Skeletal muscle satellite cell (primary cell): ENCODE measurements at regions not wholly inside any gene's neighbourhood (a gene's known extent, or its start where the extent isn't known, plus 50 kb on each side); places are given as distances from the start of the nearest gene placed in this dataset.

Source experiments
- H3K27me3 ChIP-seq: 2 replicates; pipeline ENCODE4 v1.7.0; 2013; ENCODE audit warnings: low read length; ENCODE audit not compliant: control insufficient read depth, insufficient read depth
- H3K36me3 ChIP-seq: 2 replicates; pipeline ENCODE4 v1.7.0; 2013; ENCODE audit warnings: mild to moderate bottlenecking, control low read depth, low read length; ENCODE audit not compliant: insufficient read depth
- H3K4me1 ChIP-seq: 2 replicates; pipeline ENCODE4 v1.7.0; 2013; ENCODE audit warnings: low read length; ENCODE audit not compliant: control insufficient read depth, insufficient read depth
- H3K4me2 ChIP-seq: 2 replicates; pipeline ENCODE4 v1.7.0; 2013; ENCODE audit warnings: mild to moderate bottlenecking, low read length
- H3K4me3 ChIP-seq: 2 replicates; pipeline ENCODE4 v1.7.0; 2013; ENCODE audit warnings: low read length
- H3K9ac ChIP-seq: 2 replicates; pipeline ENCODE4 v1.7.0; 2013; ENCODE audit warnings: mild to moderate bottlenecking, low read depth, low read length, moderate library complexity
- H3K9me3 ChIP-seq: replicated peaks from 2 replicates; pipeline ENCODE4 v1.7.0; 2013; ENCODE audit warnings: mild to moderate bottlenecking, control low read depth, low read length

GRCh38 chr21:16342932-16343331 lies 613.1 kb downstream of the USP25 start:
- Histone ChIP-seq H3K4me1 (no peaks in the 10 kb centered on the region), H3K27me3 (no peaks in the 10 kb centered on the region), H3K4me2 (no peak overlapping the region), H3K4me3 (no peak overlapping the region), H3K9me3 (no peaks in the 10 kb centered on the region), H3K36me3 (no peaks in the 10 kb centered on the region), H3K9ac (no peak overlapping the region)

- Histone ChIP-seq H3K4me2 (no peak overlapping the region), H3K9ac (no peak overlapping the region), H3K9me3 (no peaks in the 10 kb centered on the region), H3K36me3 (no peaks in the 10 kb centered on the region), H3K4me3 (no peak overlapping the region), H3K4me1 (no peaks in the 10 kb centered on the region), H3K27me3 (no peaks in the 10 kb centered on the region)
Measured at GRCh38 chr21:16343776-16344175, 614.0 kb downstream of the USP25 start.

GRCh38 chr21:16345757-16346156 lies 616.0 kb downstream of the USP25 start:
- no peaks in the 10 kb centered on the region for H3K36me3 ChIP-seq
- no peak overlapping the region for H3K4me2 ChIP-seq
- no peaks in the 10 kb centered on the region for H3K9me3 ChIP-seq
- no peak overlapping the region for H3K4me3 ChIP-seq
- no peaks in the 10 kb centered on the region for H3K4me1 ChIP-seq
- H3K9ac ChIP-seq: no peak overlapping the region
- H3K27me3 ChIP-seq: no peaks in the 10 kb centered on the region

GRCh38 chr21:16347223-16347622 lies 617.4 kb downstream of the USP25 start:
- no peak overlapping the region for H3K9ac ChIP-seq
- no peaks in the 10 kb centered on the region for H3K4me1 ChIP-seq
- no peak overlapping the region for H3K4me3 ChIP-seq
- H3K4me2 ChIP-seq: no peak overlapping the region
- no peaks in the 10 kb centered on the region for H3K9me3 ChIP-seq
- no peaks in the 10 kb centered on the region for H3K36me3 ChIP-seq
- H3K27me3 ChIP-seq: no peaks in the 10 kb centered on the region

- H3K9me3 ChIP-seq: no peaks in the 10 kb centered on the region
- no peaks in the 10 kb centered on the region for H3K36me3 ChIP-seq
- H3K4me3 ChIP-seq: no peak overlapping the region
- H3K27me3 ChIP-seq: no peaks in the 10 kb centered on the region
- H3K9ac ChIP-seq: no peak overlapping the region
- no peaks in the 10 kb centered on the region for H3K4me1 ChIP-seq
- H3K4me2 ChIP-seq: no peak overlapping the region
Measured at GRCh38 chr21:16353764-16354163, 624.0 kb downstream of the USP25 start.

GRCh38 chr21:16357994-16358393 lies 628.2 kb downstream of the USP25 start:
- no peak overlapping the region for H3K9ac ChIP-seq
- no peaks in the 10 kb centered on the region for H3K4me1 ChIP-seq
- H3K36me3 ChIP-seq: no peaks in the 10 kb centered on the region
- no peak overlapping the region for H3K4me3 ChIP-seq
- no peaks in the 10 kb centered on the region for H3K27me3 ChIP-seq
- H3K4me2 ChIP-seq: no peak overlapping the region
- H3K9me3 ChIP-seq: no peaks in the 10 kb centered on the region

GRCh38 chr21:16358784-16359183 lies 629.0 kb downstream of the USP25 start:
- Histone ChIP-seq H3K9ac (no peak overlapping the region), H3K27me3 (no peaks in the 10 kb centered on the region), H3K4me3 (no peak overlapping the region), H3K4me1 (no peaks in the 10 kb centered on the region), H3K36me3 (no peaks in the 10 kb centered on the region), H3K4me2 (no peak overlapping the region), H3K9me3 (no peaks in the 10 kb centered on the region)

GRCh38 chr21:16363100-16363499 lies 633.3 kb downstream of the USP25 start:
- H3K9me3 ChIP-seq: no peaks in the 10 kb centered on the region

GRCh38 chr21:16363518-16363917 lies 633.7 kb downstream of the USP25 start:
- no peak overlapping the region for H3K9ac ChIP-seq
- no peak overlapping the region for H3K4me3 ChIP-seq
- no peaks in the 10 kb centered on the region for H3K9me3 ChIP-seq
- no peaks in the 10 kb centered on the region for H3K4me1 ChIP-seq
- no peak overlapping the region for H3K4me2 ChIP-seq
- no peaks in the 10 kb centered on the region for H3K27me3 ChIP-seq
- H3K36me3 ChIP-seq: no peaks in the 10 kb centered on the region

More at GRCh38 chr21:16363100-16363499, 633.3 kb downstream of the USP25 start:
- Histone ChIP-seq H3K4me3 (no peak overlapping the region), H3K36me3 (no peaks in the 10 kb centered on the region), H3K27me3 (no peaks in the 10 kb centered on the region), H3K4me2 (no peak overlapping the region), H3K4me1 (no peaks in the 10 kb centered on the region), H3K9ac (no peak overlapping the region)

GRCh38 chr21:16366207-16366606 lies 636.4 kb downstream of the USP25 start:
- H3K36me3 ChIP-seq: no peaks in the 10 kb centered on the region
- no peak overlapping the region for H3K9ac ChIP-seq
- H3K27me3 ChIP-seq: no peaks in the 10 kb centered on the region
- no peaks in the 10 kb centered on the region for H3K4me1 ChIP-seq
- no peaks in the 10 kb centered on the region for H3K9me3 ChIP-seq
- H3K4me2 ChIP-seq: no peak overlapping the region
- no peak overlapping the region for H3K4me3 ChIP-seq

- Histone ChIP-seq H3K4me3 (no peak overlapping the region), H3K27me3 (no peaks in the 10 kb centered on the region), H3K9me3 (no peaks in the 10 kb centered on the region), H3K9ac (no peak overlapping the region), H3K4me1 (no peaks in the 10 kb centered on the region), H3K36me3 (no peaks in the 10 kb centered on the region), H3K4me2 (no peak overlapping the region)
Measured at GRCh38 chr21:16367079-16367478, 637.3 kb downstream of the USP25 start.

- H3K4me1 ChIP-seq: no peaks in the 10 kb centered on the region
- H3K4me3 ChIP-seq: no peak overlapping the region
- H3K4me2 ChIP-seq: no peak overlapping the region
- no peaks in the 10 kb centered on the region for H3K36me3 ChIP-seq
- no peaks in the 10 kb centered on the region for H3K9me3 ChIP-seq
- no peak overlapping the region for H3K9ac ChIP-seq
- no peaks in the 10 kb centered on the region for H3K27me3 ChIP-seq
Measured at GRCh38 chr21:16370186-16370585, 640.4 kb downstream of the USP25 start.
